ENCODE measurements at regions not wholly inside any gene's neighbourhood (a gene's known extent, or its start where the extent isn't known, plus 50 kb on each side); places are given as distances from the start of the nearest gene placed in this dataset.

DNA sequence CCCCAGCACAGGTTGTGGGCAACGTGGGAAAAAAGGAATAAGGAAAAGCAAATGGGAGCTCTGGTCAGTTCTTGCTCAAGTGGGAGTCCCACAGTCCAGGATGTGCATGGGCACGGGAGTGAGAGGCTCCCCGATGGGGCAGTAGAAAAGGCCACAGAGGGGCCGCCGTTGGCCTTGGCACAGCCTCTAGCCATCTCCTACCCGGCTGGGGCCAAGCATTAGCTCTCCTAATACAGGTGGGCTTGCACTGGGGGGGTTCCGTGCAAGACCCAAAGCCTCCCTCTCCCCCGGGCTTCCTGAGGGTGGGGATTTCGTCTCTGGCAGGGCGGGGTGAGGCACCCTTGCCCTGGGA is 212.2 kb upstream of the MVB12B start:
- Histone ChIP-seq H3K27me3 (ENCODE audit: control insufficient read depth in 1 of 2, insufficient read depth in 2 of 2, low read length in 2 of 2) (peaks cover 0 to 4% of the 10 kb centered on the region in 2 experiments), H3K36me3 (ENCODE audit: insufficient read depth, low read length) (no peaks in the 10 kb centered on the region), H3K9me3 (ENCODE audit: control insufficient read depth in 1 of 2, insufficient read depth in 1 of 2, low read length in 2 of 2) (no peaks in the 10 kb centered on the region), H3K4me1 (ENCODE audit: insufficient read depth, low read length) (no peaks in the 10 kb centered on the region), H3K4me3 (ENCODE audit: low read length) (no peak overlapping the region), H3K27ac (ENCODE audit: low read depth in 1 of 2, low read length in 2 of 2) (no peak overlapping the region)
- Mint-ChIP-seq H3K27me3 (peaks cover 24% of the 10 kb centered on the region), H3K4me3 (no peak overlapping the region), H3K27ac (no peak overlapping the region), H3K36me3 (ENCODE audit: low read depth) (no peaks in the 10 kb centered on the region), H3K9me3 (no peaks in the 10 kb centered on the region), H3K4me1 (ENCODE audit: low read depth) (no peaks in the 10 kb centered on the region)
- ChIA-PET POLR2A (no interaction called here), CTCF (no interaction called here)
- DNase-seq: no peak
- intact Hi-C loops (cut with DNase I, micrococcal nuclease): no loop called here
- TF ChIP-seq CTCF (IDR thresholded peaks at IDR 0.05): no peak
- ATAC-seq (ENCODE audit: poor library complexity): no peak

- CTCF ChIA-PET: no interaction called here
- no peak overlapping the region for H3K27ac Mint-ChIP-seq
- no peak for TF ChIP-seq CTCF (IDR thresholded peaks at IDR 0.05)
Observed at GRCh38 chr9:126114850-126115460, 211.7 kb upstream of the MVB12B start.

DNA sequence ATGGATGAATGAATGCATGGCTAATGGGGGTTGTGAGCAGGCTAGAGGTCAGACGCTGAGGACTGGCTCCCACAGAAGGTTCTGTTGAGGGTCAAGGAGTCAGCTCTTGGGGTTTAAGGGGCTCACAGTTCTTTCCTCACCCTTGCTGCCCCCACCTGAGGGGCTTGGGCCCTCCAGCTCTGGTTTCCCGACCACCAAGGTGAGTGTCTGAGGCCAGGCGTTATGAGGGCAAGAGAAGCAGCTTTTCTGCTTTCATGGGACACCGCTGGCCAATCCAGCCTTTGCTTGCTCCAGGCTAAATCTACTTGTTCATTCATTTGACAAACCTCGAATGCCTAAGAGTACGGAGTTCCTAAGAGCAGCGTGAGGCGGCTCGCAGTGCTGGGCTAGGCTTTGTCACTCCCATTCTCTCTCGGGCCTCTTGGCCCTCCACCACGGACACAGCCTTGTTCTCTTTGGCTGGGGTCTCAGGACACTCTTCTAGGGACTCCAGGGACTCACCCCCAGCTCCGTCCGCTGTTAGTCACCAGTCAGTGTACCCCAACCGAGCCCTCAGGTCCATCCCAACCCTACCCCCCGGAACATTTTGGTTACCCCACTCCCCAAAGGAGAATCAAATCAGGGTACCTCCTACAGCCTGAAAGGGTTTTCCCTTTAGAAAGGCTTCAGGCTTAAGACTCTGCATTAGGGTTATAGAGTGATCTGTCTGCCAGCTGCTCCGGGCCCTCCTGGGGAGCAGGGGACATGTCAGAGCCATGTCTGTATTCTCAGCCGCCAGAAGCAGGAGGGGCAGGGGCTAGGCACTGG is 210.1 kb upstream of the MVB12B start:
- Histone ChIP-seq H3K27me3 (ENCODE audit: control insufficient read depth in 1 of 2, insufficient read depth in 2 of 2, low read length in 2 of 2) (peaks cover 0 to 8% of the 10 kb centered on the region in 2 experiments), H3K4me1 (ENCODE audit: insufficient read depth, low read length) (no peaks in the 10 kb centered on the region), H3K9me3 (ENCODE audit: control insufficient read depth in 1 of 2, insufficient read depth in 1 of 2, low read length in 2 of 2) (no peaks in the 10 kb centered on the region), H3K27ac (ENCODE audit: low read depth in 1 of 2, low read length in 2 of 2) (no peak overlapping the region), H3K4me3 (ENCODE audit: low read length) (no peak overlapping the region), H3K36me3 (ENCODE audit: insufficient read depth, low read length) (no peaks in the 10 kb centered on the region)
- DNase-seq: no peak
- no peak for TF ChIP-seq CTCF (IDR thresholded peaks at IDR 0.05)
- ATAC-seq (ENCODE audit: poor library complexity): no peak
- H3K36me3 Mint-ChIP-seq (ENCODE audit: low read depth): no peaks in the 10 kb centered on the region
- H3K4me1 Mint-ChIP-seq (ENCODE audit: low read depth): no peaks in the 10 kb centered on the region
- peaks cover 24% of the 10 kb centered on the region for H3K27me3 Mint-ChIP-seq
- CTCF ChIA-PET: no interaction called here
- H3K27ac Mint-ChIP-seq: no peak overlapping the region
- intact Hi-C loops (cut with DNase I, micrococcal nuclease): no loop called here
- POLR2A ChIA-PET: no interaction called here
- no peak overlapping the region for H3K4me3 Mint-ChIP-seq
- H3K9me3 Mint-ChIP-seq: no peaks in the 10 kb centered on the region

More at GRCh38 chr9:126114850-126115460, 211.7 kb upstream of the MVB12B start:
- no peak overlapping the region for H3K4me3 ChIP-seq (ENCODE audit: low read length)
- Mint-ChIP-seq H3K36me3 (ENCODE audit: low read depth) (no peaks in the 10 kb centered on the region), H3K27me3 (peaks cover 27% of the 10 kb centered on the region), H3K9me3 (no peaks in the 10 kb centered on the region), H3K4me1 (ENCODE audit: low read depth) (no peaks in the 10 kb centered on the region), H3K4me3 (no peak overlapping the region)
- ATAC-seq (ENCODE audit: poor library complexity) (no peak), DNase-seq (no peak)
- no peak overlapping the region for H3K27ac ChIP-seq (ENCODE audit: low read depth in 1 of 2, low read length in 2 of 2)
- H3K9me3 ChIP-seq (ENCODE audit: control insufficient read depth in 1 of 2, insufficient read depth in 1 of 2, low read length in 2 of 2): no peaks in the 10 kb centered on the region
- intact Hi-C loops (cut with DNase I, micrococcal nuclease): no loop called here
- H3K27me3 ChIP-seq (ENCODE audit: control insufficient read depth in 1 of 2, insufficient read depth in 2 of 2, low read length in 2 of 2): peaks cover 0 to 8% of the 10 kb centered on the region in 2 experiments
- POLR2A ChIA-PET: no interaction called here
- no peaks in the 10 kb centered on the region for H3K36me3 ChIP-seq (ENCODE audit: insufficient read depth, low read length)
- H3K4me1 ChIP-seq (ENCODE audit: insufficient read depth, low read length): no peaks in the 10 kb centered on the region
